GM23338 (cell line): ENCODE measurements at regions not wholly inside any gene's neighbourhood (a gene's known extent, or its start where the extent isn't known, plus 50 kb on each side); places are given as distances from the start of the nearest gene placed in this dataset.

Experiments
- ATAC-seq: fragments of 200-7000 bp; cut with Tn5 transposase; 3 replicates; pipeline ENCODE4 v1.9.1; 2020
- DNase-seq: peaks from one replicate; pipeline ENCODE4 v3.0.0-alpha.2; 2015; ENCODE audit warnings: low spot score
- H2AFZ ChIP-seq: fragments of 200-600 bp; sonication (generic); 2 replicates; pipeline ENCODE4 v1.8.0; 2016; ENCODE audit warnings: antibody characterized with exemption, mild to moderate bottlenecking, moderate library complexity
- H3F3A ChIP-seq: fragments of 200-600 bp; sonication (generic); replicated peaks from 2 replicates; pipeline ENCODE4 v1.8.0; 2017; ENCODE audit warnings: antibody characterized with exemption, mixed run types, low read depth
- H3K27ac ChIP-seq: fragments of 200-600 bp; sonication (generic); 2 replicates; pipeline ENCODE4 v1.6.1; 2016; ENCODE audit warnings: low read depth
- H3K27me3 ChIP-seq: fragments of 200-600 bp; sonication (generic); 2 replicates; pipeline ENCODE4 v1.8.0; 2016; ENCODE audit warnings: mild to moderate bottlenecking, mixed run types, moderate library complexity; ENCODE audit not compliant: insufficient read depth
- H3K36me3 ChIP-seq: fragments of 200-600 bp; sonication (generic); 2 replicates; pipeline ENCODE4 v1.8.0; 2016; ENCODE audit warnings: mild to moderate bottlenecking; ENCODE audit not compliant: insufficient read depth
- H3K4me1 ChIP-seq: fragments of 200-600 bp; sonication (generic); 2 replicates; pipeline ENCODE4 v1.8.0; 2016; ENCODE audit warnings: mild to moderate bottlenecking, moderate library complexity; ENCODE audit not compliant: insufficient read depth
- H3K4me2 ChIP-seq: fragments of 200-600 bp; sonication (generic); 2 replicates; pipeline ENCODE4 v1.7.1; 2017; ENCODE audit warnings: mixed run types
- H3K4me3 ChIP-seq: fragments of 200-600 bp; sonication (generic); 2 replicates; pipeline ENCODE4 v1.6.1; 2016; ENCODE audit warnings: mixed run types
- H3K79me2 ChIP-seq: fragments of 200-600 bp; sonication (generic); replicated peaks from 2 replicates; pipeline ENCODE4 v1.8.0; 2017; ENCODE audit warnings: mild to moderate bottlenecking; ENCODE audit not compliant: insufficient read depth
- H3K9me2 ChIP-seq: fragments of 200-600 bp; sonication (generic); 2 replicates; pipeline ENCODE4 v1.8.0; 2017; ENCODE audit not compliant: insufficient read depth
- H4K20me1 ChIP-seq: fragments of 200-600 bp; sonication (generic); replicated peaks from 2 replicates; pipeline ENCODE4 v1.8.0; 2017; ENCODE audit warnings: mild to moderate bottlenecking; ENCODE audit not compliant: insufficient read depth
- H3K27ac Mint-ChIP-seq: 2 replicates; pipeline ENCODE4 v1.8.0; 2020; ENCODE audit warnings: inconsistent platforms, mild to moderate bottlenecking, moderate library complexity, mixed read lengths
- H3K27me3 Mint-ChIP-seq: 3 replicates; pipeline ENCODE4 v1.8.0; 2022; ENCODE audit warnings: low read depth, mild to moderate bottlenecking, moderate library complexity, mixed read lengths, inconsistent platforms; ENCODE audit not compliant: insufficient read depth, poor library complexity
- H3K36me3 Mint-ChIP-seq: 3 replicates; pipeline ENCODE4 v1.8.0; 2021; ENCODE audit warnings: low read depth, mild to moderate bottlenecking, inconsistent platforms, moderate library complexity, mixed read lengths
- H3K4me1 Mint-ChIP-seq: 3 replicates; pipeline ENCODE4 v1.8.0; 2020; ENCODE audit warnings: mild to moderate bottlenecking, inconsistent platforms, mixed read lengths
- H3K4me3 Mint-ChIP-seq: 3 replicates; pipeline ENCODE4 v1.8.0; 2021; ENCODE audit warnings: moderate library complexity, mild to moderate bottlenecking, inconsistent platforms, mixed read lengths
- H3K9me3 Mint-ChIP-seq: 3 replicates; pipeline ENCODE4 v1.8.0; 2020; ENCODE audit warnings: moderate library complexity, mild to moderate bottlenecking, inconsistent platforms, mixed read lengths
- CREB1 ChIP-seq: fragments of 250-450 bp; sonication (Bioruptor Pico); IDR thresholded peaks from 2 replicates; pipeline ENCODE4 v1.5.0; 2020; ENCODE audit warnings: low read depth, mild to moderate bottlenecking, moderate library complexity
- JUNB ChIP-seq: IDR thresholded peaks from one replicate; pipeline ENCODE4 v1.6.1; 2016; ENCODE audit warnings: antibody characterized with exemption; ENCODE audit not compliant: unreplicated experiment
- NANOG ChIP-seq: IDR thresholded peaks from 2 replicates; pipeline ENCODE4 v1.6.1; 2016; ENCODE audit warnings: antibody characterized with exemption, borderline replicate concordance
- ZNF114 ChIP-seq: fragments of 250-450 bp; sonication (Bioruptor Pico); IDR thresholded peaks from 2 replicates; pipeline ENCODE4 v1.5.0; 2020; ENCODE audit warnings: mild to moderate bottlenecking, moderate library complexity
- ZNF331 ChIP-seq: fragments of 250-450 bp; sonication (Bioruptor Pico); IDR thresholded peaks from 2 replicates; pipeline ENCODE4 v1.5.0; 2020; ENCODE audit warnings: low read depth, mild to moderate bottlenecking, moderate library complexity
- ZNF462 ChIP-seq: fragments of 250-450 bp; sonication (Bioruptor Pico); IDR thresholded peaks from 2 replicates; pipeline ENCODE4 v1.5.0; 2020; ENCODE audit warnings: mild to moderate bottlenecking, moderate library complexity
- TF ChIP-seq, protein P1 (sequence below), 2 experiments: fragments of 200-600 bp in 1 of 2; sonication (generic) in 1 of 2; conservative IDR thresholded peaks; 2 replicates each; pipeline versions ENCODE4 v1.5.1 to v1.6.1; 2016 to 2017; ENCODE audit warnings: antibody characterized with exemption in 2 of 2, low read depth in 2 of 2, mild to moderate bottlenecking in 2 of 2, moderate library complexity in 1 of 2
- TF ChIP-seq, protein P2 (sequence below): IDR thresholded peaks from one replicate; pipeline ENCODE4 v1.6.1; 2018; ENCODE audit warnings: antibody characterized with exemption; ENCODE audit not compliant: unreplicated experiment

DNA sequence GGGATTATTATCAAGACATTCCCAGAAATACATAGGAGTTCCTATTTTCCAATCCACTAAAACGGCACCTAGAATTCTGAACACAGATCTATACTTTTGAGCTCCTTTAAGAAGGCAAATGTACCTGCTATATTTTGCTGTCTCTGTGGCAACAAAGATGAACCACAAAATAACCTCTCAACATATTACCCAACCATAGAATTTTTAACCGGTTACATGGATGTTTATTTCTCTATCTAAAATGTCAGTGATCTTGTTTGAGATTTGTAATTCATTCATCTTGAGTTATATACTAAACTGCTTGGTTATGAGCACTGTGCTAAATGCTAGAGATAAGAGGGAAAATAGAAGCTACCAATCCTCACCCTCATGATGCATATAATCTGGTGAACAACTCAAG lies 117.5 kb upstream of the HMGCLL1 start:
- no peak overlapping the region for H3K27ac ChIP-seq
- DNase-seq (no peak), ATAC-seq (no peak)
- H3F3A ChIP-seq: no peaks in the 10 kb centered on the region
- peaks cover 18% of the 10 kb centered on the region for H3K4me1 ChIP-seq
- H4K20me1 ChIP-seq: no peaks in the 10 kb centered on the region
- no peaks in the 10 kb centered on the region for H3K27me3 Mint-ChIP-seq
- no peak overlapping the region for H2AFZ ChIP-seq
- H3K36me3 Mint-ChIP-seq: peaks cover 3% of the 10 kb centered on the region; the same call in 1 of the 3 replicates
- H3K27me3 ChIP-seq: no peaks in the 10 kb centered on the region
- no peak overlapping the region for H3K4me3 ChIP-seq
- no peak overlapping the region for H3K27ac Mint-ChIP-seq
- H3K79me2 ChIP-seq: no peaks in the 10 kb centered on the region
- no peak for TF ChIP-seq ZNF331
- TF ChIP-seq ZNF462 (CRISPR knock-in tag): no peak
- no peak for TF ChIP-seq JUNB
- TF ChIP-seq, protein P1, sequence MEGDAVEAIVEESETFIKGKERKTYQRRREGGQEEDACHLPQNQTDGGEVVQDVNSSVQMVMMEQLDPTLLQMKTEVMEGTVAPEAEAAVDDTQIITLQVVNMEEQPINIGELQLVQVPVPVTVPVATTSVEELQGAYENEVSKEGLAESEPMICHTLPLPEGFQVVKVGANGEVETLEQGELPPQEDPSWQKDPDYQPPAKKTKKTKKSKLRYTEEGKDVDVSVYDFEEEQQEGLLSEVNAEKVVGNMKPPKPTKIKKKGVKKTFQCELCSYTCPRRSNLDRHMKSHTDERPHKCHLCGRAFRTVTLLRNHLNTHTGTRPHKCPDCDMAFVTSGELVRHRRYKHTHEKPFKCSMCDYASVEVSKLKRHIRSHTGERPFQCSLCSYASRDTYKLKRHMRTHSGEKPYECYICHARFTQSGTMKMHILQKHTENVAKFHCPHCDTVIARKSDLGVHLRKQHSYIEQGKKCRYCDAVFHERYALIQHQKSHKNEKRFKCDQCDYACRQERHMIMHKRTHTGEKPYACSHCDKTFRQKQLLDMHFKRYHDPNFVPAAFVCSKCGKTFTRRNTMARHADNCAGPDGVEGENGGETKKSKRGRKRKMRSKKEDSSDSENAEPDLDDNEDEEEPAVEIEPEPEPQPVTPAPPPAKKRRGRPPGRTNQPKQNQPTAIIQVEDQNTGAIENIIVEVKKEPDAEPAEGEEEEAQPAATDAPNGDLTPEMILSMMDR (conservative IDR thresholded peaks at IDR 0.05; ENCODE audit: low read depth in 2 of 2): no peak
- TF ChIP-seq, protein P2, sequence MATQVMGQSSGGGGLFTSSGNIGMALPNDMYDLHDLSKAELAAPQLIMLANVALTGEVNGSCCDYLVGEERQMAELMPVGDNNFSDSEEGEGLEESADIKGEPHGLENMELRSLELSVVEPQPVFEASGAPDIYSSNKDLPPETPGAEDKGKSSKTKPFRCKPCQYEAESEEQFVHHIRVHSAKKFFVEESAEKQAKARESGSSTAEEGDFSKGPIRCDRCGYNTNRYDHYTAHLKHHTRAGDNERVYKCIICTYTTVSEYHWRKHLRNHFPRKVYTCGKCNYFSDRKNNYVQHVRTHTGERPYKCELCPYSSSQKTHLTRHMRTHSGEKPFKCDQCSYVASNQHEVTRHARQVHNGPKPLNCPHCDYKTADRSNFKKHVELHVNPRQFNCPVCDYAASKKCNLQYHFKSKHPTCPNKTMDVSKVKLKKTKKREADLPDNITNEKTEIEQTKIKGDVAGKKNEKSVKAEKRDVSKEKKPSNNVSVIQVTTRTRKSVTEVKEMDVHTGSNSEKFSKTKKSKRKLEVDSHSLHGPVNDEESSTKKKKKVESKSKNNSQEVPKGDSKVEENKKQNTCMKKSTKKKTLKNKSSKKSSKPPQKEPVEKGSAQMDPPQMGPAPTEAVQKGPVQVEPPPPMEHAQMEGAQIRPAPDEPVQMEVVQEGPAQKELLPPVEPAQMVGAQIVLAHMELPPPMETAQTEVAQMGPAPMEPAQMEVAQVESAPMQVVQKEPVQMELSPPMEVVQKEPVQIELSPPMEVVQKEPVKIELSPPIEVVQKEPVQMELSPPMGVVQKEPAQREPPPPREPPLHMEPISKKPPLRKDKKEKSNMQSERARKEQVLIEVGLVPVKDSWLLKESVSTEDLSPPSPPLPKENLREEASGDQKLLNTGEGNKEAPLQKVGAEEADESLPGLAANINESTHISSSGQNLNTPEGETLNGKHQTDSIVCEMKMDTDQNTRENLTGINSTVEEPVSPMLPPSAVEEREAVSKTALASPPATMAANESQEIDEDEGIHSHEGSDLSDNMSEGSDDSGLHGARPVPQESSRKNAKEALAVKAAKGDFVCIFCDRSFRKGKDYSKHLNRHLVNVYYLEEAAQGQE: no peak
- TF ChIP-seq CREB1: no peak
- TF ChIP-seq ZNF114: no peak
- TF ChIP-seq NANOG: no peak
- no peaks in the 10 kb centered on the region for H3K36me3 ChIP-seq
- peaks cover 19% of the 10 kb centered on the region; the same call in 2 of the 3 replicates for H3K4me1 Mint-ChIP-seq
- H3K9me3 Mint-ChIP-seq: no peaks in the 10 kb centered on the region
- no peak overlapping the region for H3K4me3 Mint-ChIP-seq
- no peaks in the 10 kb centered on the region for H3K9me2 ChIP-seq
- no peak overlapping the region for H3K4me2 ChIP-seq
